Skin epidermis (tissue), 12 donors: ENCODE measurements at regions not wholly inside any gene's neighbourhood (a gene's known extent, or its start where the extent isn't known, plus 50 kb on each side); places are given as distances from the start of the nearest gene placed in this dataset.
A peak's percentile ranks its signal among the peaks of the same experiment; 100 is the strongest.
"Not testable (repeated sequence)": the region's sequence is repeated elsewhere in the genome, so short reads cannot be mapped to it uniquely, and the experiment has no call there.

Experiments
- H3K27ac ChIP-seq, 21 experiments: fragments of 200-600 bp; sonication (generic) in 11 of 21; one replicate each; pipeline ENCODE4 v1.5.0; 2020; ENCODE audit warnings: mild to moderate bottlenecking in 3 of 21, inconsistent platforms in 2 of 21, moderate library complexity in 2 of 21
- H3K4me3 ChIP-seq, 7 experiments: fragments of 200-600 bp; sonication (generic) in 2 of 7; one replicate each; pipeline ENCODE4 v1.5.0; 2020; ENCODE audit warnings: inconsistent platforms in 2 of 7, mild to moderate bottlenecking in 2 of 7, moderate library complexity in 1 of 7

- H3K27ac ChIP-seq: no peak overlapping the region
Observed at GRCh38 chr21:17279663-17280062, 233.2 kb upstream of the CXADR start.

GRCh38 chr21:17293016-17293562 is 219.8 kb upstream of the CXADR start:
- not testable (repeated sequence) for H3K4me3 ChIP-seq, H3K27ac ChIP-seq

More at GRCh38 chr21:17279663-17280062, 233.2 kb upstream of the CXADR start:
- H3K4me3 ChIP-seq: no peak overlapping the region

DNA sequence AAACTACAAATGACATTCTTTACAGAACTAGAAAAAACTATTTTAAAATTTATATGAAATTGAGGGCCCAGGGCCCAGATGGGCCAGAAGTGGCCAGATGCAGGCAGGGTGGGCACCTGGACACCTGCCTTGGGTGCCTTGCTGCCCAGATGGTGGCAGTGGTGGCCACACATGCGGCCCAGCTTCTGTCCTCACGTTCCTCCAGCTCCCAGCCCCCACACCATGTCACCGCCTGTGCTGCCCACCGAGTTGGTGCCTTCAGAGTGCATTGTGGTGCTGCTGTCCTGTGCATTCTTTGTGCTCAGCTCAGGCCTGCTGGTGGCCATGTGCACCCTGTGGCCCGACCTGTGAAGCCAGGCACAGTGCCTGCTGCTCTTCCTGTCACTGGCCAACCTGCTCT is 216.8 kb upstream of the CXADR start:
- no peak overlapping the region for H3K27ac ChIP-seq
- H3K4me3 ChIP-seq: no peak overlapping the region

DNA sequence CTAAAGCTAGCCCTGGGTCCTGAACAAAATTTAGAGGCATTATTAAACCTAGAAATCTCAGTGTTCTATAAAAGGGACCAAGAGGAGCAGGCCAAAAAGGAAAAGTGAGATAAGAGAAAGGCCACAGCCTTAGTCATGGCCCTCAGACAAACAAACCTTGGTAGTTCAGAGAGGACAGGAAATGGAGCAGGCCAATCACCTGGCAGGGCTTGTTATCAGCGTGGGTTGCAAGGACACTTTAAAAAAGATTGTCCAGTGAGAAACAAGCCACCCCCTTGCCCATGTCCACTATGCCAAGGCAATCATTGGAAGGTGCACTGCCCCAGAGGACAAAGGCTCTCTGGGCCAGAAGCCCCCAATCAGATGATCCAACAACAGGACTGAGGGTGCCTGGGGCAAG is 213.3 kb upstream of the CXADR start:
- H3K4me3 ChIP-seq, H3K27ac ChIP-seq: not testable (repeated sequence)

- not testable (repeated sequence) for H3K4me3 ChIP-seq, H3K27ac ChIP-seq
Observed at GRCh38 chr21:17327715-17328114, 185.1 kb upstream of the CXADR start.

DNA sequence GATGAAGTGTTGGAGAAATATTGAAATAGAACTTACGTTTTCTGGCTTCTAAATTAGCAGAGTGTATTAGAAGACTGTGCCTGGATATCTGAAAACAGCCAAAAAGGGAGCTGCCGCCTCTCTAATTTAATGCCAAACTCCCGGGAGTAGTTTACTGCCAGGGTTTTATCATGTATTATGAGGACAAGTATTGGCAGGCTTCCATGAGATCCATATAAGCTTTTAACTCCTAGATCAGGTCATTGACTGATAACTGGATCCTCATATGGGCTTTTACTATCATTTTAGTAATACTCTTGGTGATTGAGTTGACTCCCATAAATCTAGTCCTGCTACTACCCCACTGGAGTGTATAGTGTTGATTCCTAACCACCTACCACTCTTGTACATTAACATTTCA is 178.4 kb upstream of the CXADR start:
- no peak overlapping the region for H3K27ac ChIP-seq
- no peak overlapping the region for H3K4me3 ChIP-seq

DNA sequence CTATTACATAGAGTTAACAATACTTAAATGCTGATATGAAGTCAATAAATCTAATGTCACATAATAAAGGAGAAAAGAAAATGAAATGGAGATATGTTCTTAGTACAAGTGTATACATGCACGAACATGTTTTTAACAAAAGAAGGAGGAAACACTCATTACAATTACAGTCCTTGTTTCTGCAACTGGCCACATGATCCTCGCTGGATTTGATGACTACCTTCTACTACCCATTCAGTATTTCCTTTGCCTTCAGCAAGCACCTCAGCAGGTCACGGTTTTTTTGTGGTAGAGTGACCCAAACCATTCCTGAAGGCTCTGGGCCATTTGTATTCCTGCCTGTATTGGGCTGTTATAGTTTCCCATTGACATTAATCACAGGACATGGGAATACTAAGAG is 172.8 kb upstream of the CXADR start:
- Histone ChIP-seq H3K4me3 (no peak overlapping the region), H3K27ac (no peak overlapping the region)

GRCh38 chr21:17343055-17343454 is 169.8 kb upstream of the CXADR start:
- Histone ChIP-seq H3K4me3 (no peak overlapping the region), H3K27ac (no peak overlapping the region)

DNA sequence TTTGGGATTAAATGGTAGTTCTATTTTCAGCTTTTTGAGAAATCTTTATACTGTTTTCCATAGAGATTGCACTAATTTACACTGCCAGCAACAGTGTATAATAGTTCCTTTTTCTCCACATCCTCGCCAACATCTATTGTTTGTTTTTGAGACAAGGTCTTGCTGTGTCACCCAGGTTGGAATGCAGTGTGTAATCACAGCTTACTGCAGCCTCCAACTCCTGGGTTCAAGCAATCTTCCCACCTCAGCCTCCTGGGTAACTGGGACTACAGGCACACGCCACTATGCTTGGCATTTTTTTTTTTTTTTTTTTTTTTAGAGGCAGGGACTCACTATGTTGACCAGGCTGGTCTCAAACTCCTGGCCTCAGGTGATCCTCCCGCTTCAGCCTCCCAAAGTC is 164.5 kb upstream of the CXADR start:
- no peak overlapping the region for H3K27ac ChIP-seq
- no peak overlapping the region for H3K4me3 ChIP-seq

GRCh38 chr21:17348849-17349248 is 164.0 kb upstream of the CXADR start:
- Histone ChIP-seq H3K4me3 (no peak overlapping the region), H3K27ac (no peak overlapping the region)

DNA sequence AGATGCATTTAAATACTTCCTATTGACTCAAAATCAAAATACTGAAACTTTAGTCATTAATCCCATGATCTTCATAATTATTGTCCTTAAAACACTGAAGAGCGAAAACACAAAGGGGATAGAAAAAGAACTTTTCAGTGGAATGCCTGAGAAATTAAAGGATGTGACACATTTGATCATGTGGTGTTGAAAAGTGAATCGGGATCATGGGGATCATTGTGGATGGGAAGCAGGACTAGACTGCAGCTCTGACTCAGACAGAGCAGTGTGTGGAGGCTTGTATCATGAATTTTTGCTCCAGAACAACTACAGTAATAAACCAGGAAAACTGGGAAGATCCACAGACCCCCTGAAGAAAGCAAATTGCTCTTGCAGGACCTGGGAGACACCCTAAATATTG is 161.1 kb upstream of the CXADR start:
- no peak overlapping the region for H3K4me3 ChIP-seq
- no peak overlapping the region for H3K27ac ChIP-seq

DNA sequence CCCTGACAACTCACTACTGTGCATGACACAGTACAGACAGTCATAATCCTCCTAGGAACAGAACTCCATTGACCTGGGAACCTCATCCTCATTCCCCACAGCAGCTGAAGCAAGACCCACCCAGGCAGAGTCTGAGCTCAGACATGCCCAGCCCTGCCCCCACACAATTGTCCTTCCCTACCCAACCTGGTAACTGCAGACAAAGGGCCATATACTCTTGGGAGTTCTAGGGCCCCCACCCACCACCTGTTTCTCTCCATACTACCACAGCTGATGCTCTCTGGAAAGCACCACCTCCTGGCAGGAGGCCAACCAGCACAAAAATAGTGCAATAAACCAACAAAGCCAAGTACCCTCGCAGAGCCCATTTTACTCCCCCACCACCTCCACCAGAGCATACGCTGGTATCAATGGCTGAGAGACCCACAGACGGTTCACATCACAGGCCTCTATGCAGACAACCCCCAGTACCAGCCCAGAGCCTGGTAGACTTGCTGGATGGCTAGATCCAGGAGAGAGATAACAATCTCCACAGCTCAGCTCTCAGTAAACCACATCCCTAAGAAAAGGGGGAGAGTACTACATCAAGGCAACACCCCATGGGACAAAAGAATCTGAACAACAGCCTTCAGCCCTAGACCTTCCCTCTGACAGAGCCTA is 159.7 kb upstream of the CXADR start:
- no peak overlapping the region for H3K4me3 ChIP-seq

DNA sequence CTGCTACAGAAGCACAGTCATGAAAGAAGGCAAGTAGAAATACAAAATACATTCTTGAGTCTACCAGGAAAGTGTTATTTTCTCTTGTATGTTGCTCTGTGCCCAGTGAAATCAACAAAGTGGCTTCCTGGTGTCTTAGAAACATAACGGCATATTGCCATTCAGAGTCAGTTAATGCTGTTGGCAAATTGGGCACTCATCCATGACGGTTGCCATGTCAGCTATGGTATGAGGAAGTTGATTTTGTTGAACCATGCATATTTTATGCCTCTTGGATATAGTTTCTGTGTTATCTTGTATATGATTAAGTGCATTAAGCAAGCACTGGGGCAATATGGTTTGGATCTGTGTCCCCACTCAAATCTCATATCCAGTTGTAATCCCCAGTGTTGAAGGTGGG is 153.1 kb upstream of the CXADR start:
- Histone ChIP-seq H3K4me3 (no peak overlapping the region), H3K27ac (no peak overlapping the region)

More for the DNA sequence above, 159.7 kb upstream of the CXADR start:
- no peak overlapping the region for H3K27ac ChIP-seq

DNA sequence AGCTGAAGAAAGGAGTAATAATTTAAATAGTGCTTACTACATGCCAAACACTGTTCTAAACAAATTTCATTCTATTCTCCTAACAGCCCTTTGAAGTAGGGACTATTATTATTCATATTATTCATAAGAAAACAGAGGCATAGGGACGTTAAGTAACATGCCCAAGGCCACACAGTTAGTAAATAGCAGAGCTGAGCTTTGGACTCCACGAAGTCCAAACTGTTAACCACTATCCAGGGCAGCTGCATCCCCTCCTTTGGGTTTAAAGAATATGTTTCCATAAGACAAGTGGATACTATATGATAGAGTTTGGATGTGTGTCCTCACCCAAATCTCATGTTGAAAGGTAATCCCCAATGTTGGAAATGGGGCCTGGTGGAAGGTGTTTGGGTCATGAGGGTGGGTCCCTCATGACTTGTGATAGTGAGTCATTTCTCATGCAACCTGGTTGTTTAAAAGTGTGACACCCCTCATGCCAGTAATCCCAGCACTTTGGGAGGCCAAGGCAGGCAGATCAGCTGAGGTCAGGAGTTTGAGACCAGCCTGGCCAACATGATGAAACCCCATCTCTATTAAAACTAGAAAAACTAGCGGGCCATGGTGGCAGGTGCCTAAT is 144.0 kb upstream of the CXADR start:
- Histone ChIP-seq H3K4me3 (no peak overlapping the region), H3K27ac (no peak overlapping the region)

DNA sequence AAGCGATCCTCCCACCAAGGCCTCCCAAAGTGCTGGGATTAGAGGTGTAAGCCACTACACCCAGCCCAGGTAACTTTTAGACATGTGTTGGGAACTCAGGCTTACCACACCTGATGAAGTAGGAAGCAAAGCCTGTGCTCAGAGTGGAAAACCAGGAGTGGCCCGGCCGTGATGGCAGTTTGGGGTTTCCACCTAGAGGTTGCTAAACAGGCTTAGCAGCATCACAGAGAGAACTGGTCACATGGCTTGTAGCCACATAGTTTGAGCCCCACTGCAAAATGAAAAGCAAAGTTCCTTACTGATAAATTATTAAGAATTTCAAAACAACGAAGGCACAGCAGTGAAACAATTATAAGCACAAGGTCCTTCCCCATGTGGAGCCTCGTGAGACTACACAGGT is 142.6 kb upstream of the CXADR start:
- Histone ChIP-seq H3K4me3 (no peak overlapping the region), H3K27ac (peak overlapping the region in 10 of 21 experiments; percentile 8 to 67 (median 40))

DNA sequence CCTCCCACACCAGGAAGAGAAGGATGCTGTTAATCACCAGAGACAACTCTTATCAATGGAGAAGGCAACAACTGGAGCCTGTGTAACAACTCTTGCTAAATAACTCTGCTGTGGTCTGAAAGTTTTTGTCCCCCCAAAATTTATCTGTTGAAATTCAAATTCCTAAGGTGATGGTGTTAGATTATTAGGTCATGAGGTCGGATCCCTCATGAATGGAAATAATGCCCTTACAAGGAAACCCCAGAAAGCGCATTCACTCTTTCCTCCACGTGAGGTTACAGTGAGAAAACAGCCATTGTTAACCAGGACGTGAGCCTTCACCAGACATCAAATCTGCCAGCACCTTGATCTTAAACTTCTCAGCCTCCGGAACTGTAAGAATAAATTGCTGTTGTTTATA is 141.9 kb upstream of the CXADR start:
- Histone ChIP-seq H3K27ac (peak overlapping the region in 12 of 21 experiments; percentile 3 to 67 (median 36)), H3K4me3 (no peak overlapping the region)

- peak overlapping the region in 8 of 21 experiments; percentile 3 to 67 (median 42) for H3K27ac ChIP-seq
- no peak overlapping the region for H3K4me3 ChIP-seq
Observed at GRCh38 chr21:17371450-17371849, 141.4 kb upstream of the CXADR start.

DNA sequence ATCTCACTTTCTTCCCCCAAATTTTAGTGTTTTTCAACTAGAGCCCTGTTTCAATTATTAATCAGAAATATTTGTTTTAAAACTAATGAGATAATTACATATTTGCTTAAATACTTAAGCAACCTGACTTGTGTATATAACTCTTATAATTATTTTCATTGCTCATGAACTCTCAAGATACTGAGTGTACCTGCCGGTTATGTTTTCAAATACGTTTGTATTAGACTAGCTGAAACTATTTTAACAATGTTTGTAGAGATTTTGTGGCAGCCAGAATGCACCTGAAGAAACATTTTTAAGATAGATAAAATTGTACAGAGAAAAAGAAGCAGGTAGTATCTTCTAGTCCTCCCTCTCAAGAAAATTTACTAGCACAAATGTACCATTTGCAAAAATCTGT is 140.6 kb upstream of the CXADR start:
- no peak overlapping the region for H3K4me3 ChIP-seq
- no peak overlapping the region for H3K27ac ChIP-seq

DNA sequence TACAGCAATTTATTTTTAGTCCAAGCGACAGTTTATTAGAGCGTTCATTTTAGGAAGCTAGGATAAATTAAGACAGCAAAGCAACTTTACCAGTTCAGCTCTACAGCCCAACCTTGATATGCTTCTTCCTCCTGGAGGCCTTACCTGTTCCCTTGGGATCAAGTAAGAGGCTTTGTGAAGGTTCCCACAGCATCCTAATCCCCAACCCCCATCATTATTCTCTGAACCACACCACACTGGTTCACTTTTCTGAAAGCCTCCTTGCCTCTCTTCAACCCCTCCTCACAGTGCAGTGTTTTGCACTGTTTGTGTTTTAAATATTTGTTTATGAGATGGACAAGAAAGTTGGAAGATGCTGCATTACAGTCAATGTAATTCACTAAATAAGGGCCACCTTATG is 126.3 kb upstream of the CXADR start:
- no peak overlapping the region for H3K27ac ChIP-seq
- no peak overlapping the region for H3K4me3 ChIP-seq

GRCh38 chr21:17387030-17387617 is 125.7 kb upstream of the CXADR start:
- Histone ChIP-seq H3K4me3 (no peak overlapping the region), H3K27ac (no peak overlapping the region)

DNA sequence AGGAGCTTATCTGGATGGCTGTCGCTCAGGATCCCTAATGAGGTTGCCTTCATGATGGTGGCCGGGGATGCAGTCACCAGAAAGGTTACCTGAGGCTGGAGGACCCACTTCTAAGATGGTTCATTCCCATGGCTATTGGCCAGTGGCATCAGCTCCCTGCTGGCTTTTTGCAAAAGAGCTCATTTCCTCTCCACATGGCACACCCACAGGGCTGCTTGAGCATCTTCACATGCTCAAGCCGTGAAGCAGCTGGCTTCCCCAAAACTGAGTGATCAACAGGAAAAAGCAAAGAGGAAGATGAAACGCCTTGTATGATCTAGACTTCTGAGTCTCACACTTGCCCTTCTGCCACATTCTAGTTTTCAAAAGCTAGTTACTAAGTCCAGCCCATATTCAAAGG is 124.6 kb upstream of the CXADR start:
- Histone ChIP-seq H3K27ac (no peak overlapping the region), H3K4me3 (no peak overlapping the region)
